Right kidney (tissue), 1 donor: ENCODE measurements at regions not wholly inside any gene's neighbourhood (a gene's known extent, or its start where the extent isn't known, plus 50 kb on each side); places are given as distances from the start of the nearest gene placed in this dataset.

Source experiments
- DNase-seq: peaks from one replicate; pipeline ENCODE4 v3.0.0-alpha.2; 2016

- no peak for DNase-seq
These were observed 406.2 kb downstream of the MBD2 start for GRCh38 chr18:53817976-53818950.

GRCh38 chr18:53800171-53800570, 424.3 kb downstream of the MBD2 start:
- DNase-seq = no peak

GRCh38 chr18:53799134-53799533, 425.3 kb downstream of the MBD2 start:
- DNase-seq = no peak

- no peak for DNase-seq
These were observed 426.0 kb downstream of the MBD2 start for GRCh38 chr18:53798516-53798915.

GRCh38 chr18:53797998-53798495, 426.4 kb downstream of the MBD2 start:
- no peak for DNase-seq

- DNase-seq = no peak
These were observed 428.3 kb downstream of the MBD2 start for GRCh38 chr18:53796040-53796729.

GRCh38 chr18:53795610-53796009, 428.9 kb downstream of the MBD2 start:
- no peak for DNase-seq

- no peak for DNase-seq
These were observed 429.4 kb downstream of the MBD2 start for GRCh38 chr18:53795061-53795460.

- DNase-seq = no peak
These were observed 431.7 kb downstream of the MBD2 start for GRCh38 chr18:53792762-53793161.

GRCh38 chr18:53790786-53791185, 433.7 kb downstream of the MBD2 start:
- DNase-seq = no peak

- DNase-seq = no peak
These were observed 434.9 kb downstream of the MBD2 start for GRCh38 chr18:53789376-53790247.

GRCh38 chr18:53785811-53786210, 438.7 kb downstream of the MBD2 start:
- DNase-seq = no peak

- no peak for DNase-seq
These were observed 440.2 kb downstream of the MBD2 start for GRCh38 chr18:53784253-53784652.

- DNase-seq = no peak
These were observed 443.8 kb downstream of the MBD2 start for GRCh38 chr18:53780666-53781065.

- no peak for DNase-seq
These were observed 452.2 kb downstream of the MBD2 start for GRCh38 chr18:53772293-53772692.

- DNase-seq = no peak
These were observed 452.8 kb downstream of the MBD2 start for GRCh38 chr18:53771664-53772063.

GRCh38 chr18:53765211-53765610, 459.3 kb downstream of the MBD2 start:
- no peak for DNase-seq

GRCh38 chr18:53764086-53764485, 460.4 kb downstream of the MBD2 start:
- no peak for DNase-seq

GRCh38 chr18:53757328-53757727, 467.1 kb downstream of the MBD2 start:
- no peak for DNase-seq

- DNase-seq = no peak
These were observed 467.9 kb downstream of the MBD2 start for GRCh38 chr18:53756610-53756972.

GRCh38 chr18:53755914-53756609, 468.4 kb downstream of the MBD2 start:
- no peak for DNase-seq

GRCh38 chr18:53754154-53754553, 470.3 kb downstream of the MBD2 start:
- no peak for DNase-seq
